ENCODE measurements at regions not wholly inside any gene's neighbourhood (a gene's known extent, or its start where the extent isn't known, plus 50 kb on each side); places are given as distances from the start of the nearest gene placed in this dataset.

- TF ChIP-seq JUN (CRISPR knock-in tag; IDR thresholded peaks at IDR 0.05), result no peak
- TF ChIP-seq TCF7 (CRISPR knock-in tag; IDR thresholded peaks at IDR 0.05; ENCODE audit: low read depth), result no peak
Observed at GRCh38 chr7:124570558-124570957, 195.0 kb downstream of the GPR37 start.

Measured in WTC11 (cell line).